H1 (cell line): ENCODE measurements at regions not wholly inside any gene's neighbourhood (a gene's known extent, or its start where the extent isn't known, plus 50 kb on each side); places are given as distances from the start of the nearest gene placed in this dataset.

Experiments
- CTCF ChIA-PET: fragments of 300-600 bp; sonication (Branson Sonifier 250); formaldehyde crosslinking; loops from one replicate; lab custom pipeline; 2021; ENCODE audit not compliant: partially characterized antibody; lab: Charles Lee
- POLR2A ChIA-PET: fragments of 300-600 bp; sonication (Branson Sonifier 250); formaldehyde crosslinking; loops from one replicate; lab custom pipeline; 2021; ENCODE audit warnings: inconsistent platforms; ENCODE audit not compliant: partially characterized antibody; lab: Charles Lee
- DNase-seq, 2 experiments: peaks; one replicate each; pipeline versions ENCODE4 v3.0.0 to v3.0.0-alpha.2; 2010 to 2022; ENCODE audit warnings: low spot score in 2 of 2, low read depth in 1 of 2, mixed read lengths in 1 of 2
- FAIRE-seq: peaks from 2 replicates; lab custom pipeline; 2011; peaks lifted over from hg19 to GRCh38; lab: Jason Lieb, UNC
- H2AFZ ChIP-seq: 2 replicates; pipeline ENCODE4 v1.8.1; 2012; ENCODE audit warnings: low read length, inconsistent platforms
- H2AK5ac ChIP-seq: 2 replicates; pipeline ENCODE4 v1.6.1; 2013; ENCODE audit warnings: low read depth, low read length
- H2BK120ac ChIP-seq: replicated peaks from 2 replicates; pipeline ENCODE3; 2013; ENCODE audit warnings: low read depth, low read length, inconsistent platforms
- H2BK12ac ChIP-seq: 2 replicates; pipeline ENCODE4 v1.6.1; 2013; ENCODE audit warnings: low read depth, low read length
- H2BK15ac ChIP-seq: 2 replicates; pipeline ENCODE4 v1.6.1; 2013; ENCODE audit warnings: low read length
- H2BK20ac ChIP-seq: 2 replicates; pipeline ENCODE4 v1.6.1; 2013; ENCODE audit warnings: low read length
- H2BK5ac ChIP-seq: 2 replicates; pipeline ENCODE4 v1.6.1; 2013; ENCODE audit warnings: low read depth, low read length
- H3K14ac ChIP-seq: 2 replicates; pipeline ENCODE4 v1.6.1; 2013; ENCODE audit warnings: inconsistent platforms; ENCODE audit not compliant: insufficient read length
- H3K18ac ChIP-seq: 2 replicates; pipeline ENCODE4 v1.6.1; 2013; ENCODE audit warnings: low read length; ENCODE audit errors: extremely low read depth
- H3K23ac ChIP-seq: 2 replicates; pipeline ENCODE4 v1.6.1; 2013; ENCODE audit warnings: inconsistent platforms; ENCODE audit not compliant: insufficient read length
- H3K23me2 ChIP-seq: 2 replicates; pipeline ENCODE4 v1.6.1; 2013; ENCODE audit warnings: low read depth, low read length
- H3K27ac ChIP-seq: 2 replicates; pipeline ENCODE4 v1.6.1; 2011; ENCODE audit warnings: low read depth, low read length, inconsistent platforms
- H3K27me3 ChIP-seq, 4 experiments: replicated peaks in 1 of 4; 1 replicate in 1 of 4; 2 replicates in 3 of 4; pipeline versions ENCODE4 v1.6.1 to v1.8.1; 2011 to 2013; ENCODE audit warnings: low read length in 3 of 4, mild to moderate bottlenecking in 3 of 4, inconsistent platforms in 2 of 4, mixed read lengths in 2 of 4, moderate library complexity in 1 of 4; ENCODE audit not compliant: control insufficient read depth in 3 of 4, insufficient read depth in 3 of 4; ENCODE audit errors: extremely low read depth in 1 of 4
- H3K36me3 ChIP-seq, 4 experiments: 2 replicates each; pipeline versions ENCODE4 v1.6.1 to v1.8.1; 2011 to 2013; ENCODE audit warnings: mild to moderate bottlenecking in 4 of 4, low read length in 3 of 4, moderate library complexity in 2 of 4, control low read depth in 1 of 4, inconsistent platforms in 1 of 4; ENCODE audit not compliant: insufficient read depth in 4 of 4, control insufficient read depth in 2 of 4
- H3K4ac ChIP-seq: replicated peaks from 2 replicates; pipeline ENCODE3; 2013; ENCODE audit warnings: low read length, low read depth, mixed read lengths, inconsistent platforms; ENCODE audit not compliant: insufficient read length
- H3K4me1 ChIP-seq, 4 experiments: replicated peaks in 1 of 4; 1 replicate in 1 of 4; 2 replicates in 3 of 4; pipeline versions ENCODE4 v1.6.1 to v1.8.1; 2011 to 2013; ENCODE audit warnings: low read length in 3 of 4, inconsistent platforms in 2 of 4, mixed read lengths in 1 of 4; ENCODE audit not compliant: insufficient read depth in 4 of 4, control insufficient read depth in 3 of 4
- H3K4me2 ChIP-seq, 2 experiments: 2 replicates each; pipeline versions ENCODE4 v1.6.1 to v1.8.1; 2011 to 2013; ENCODE audit warnings: low read depth in 2 of 2, low read length in 2 of 2, control low read depth in 1 of 2, inconsistent platforms in 1 of 2, mild to moderate bottlenecking in 1 of 2; ENCODE audit not compliant: insufficient read depth in 1 of 2
- H3K4me3 ChIP-seq, 4 experiments: fragments of 200-600, 300-600 bp in 1 of 4; sonication (generic), shearing (Covaris generic), sonication (Bioruptor Twin) in 1 of 4; 2 replicates each; pipeline versions ENCODE4 v1.5.1 to v1.8.1; 2011 to 2016; ENCODE audit warnings: low read length in 4 of 4, low read depth in 3 of 4, control low read depth in 2 of 4, inconsistent platforms in 2 of 4, mild to moderate bottlenecking in 2 of 4, mixed read lengths in 1 of 4, moderate library complexity in 1 of 4; ENCODE audit not compliant: insufficient read depth in 2 of 4; ENCODE audit errors: extremely low read depth in 1 of 4
- H3K56ac ChIP-seq: replicated peaks from 2 replicates; pipeline ENCODE3; 2013; ENCODE audit warnings: low read depth, mild to moderate bottlenecking, mixed read lengths, low read length, inconsistent platforms; ENCODE audit not compliant: insufficient read length
- H3K79me1 ChIP-seq: 2 replicates; pipeline ENCODE4 v1.6.1; 2013; ENCODE audit warnings: low read depth, low read length, control low read depth
- H3K79me2 ChIP-seq, 2 experiments: 2 replicates each; pipeline versions ENCODE4 v1.6.1 to v1.8.1; 2012 to 2013; ENCODE audit warnings: low read length in 2 of 2, mild to moderate bottlenecking in 2 of 2, inconsistent platforms in 1 of 2; ENCODE audit not compliant: insufficient read depth in 2 of 2, control insufficient read depth in 1 of 2
- H3K9ac ChIP-seq, 4 experiments: replicated peaks in 1 of 4; 1 replicate in 1 of 4; 2 replicates in 3 of 4; pipeline versions ENCODE4 v1.6.1 to v1.8.1; 2011 to 2013; ENCODE audit warnings: low read depth in 3 of 4, low read length in 3 of 4, control low read depth in 2 of 4, mild to moderate bottlenecking in 2 of 4, moderate library complexity in 2 of 4, inconsistent platforms in 1 of 4; ENCODE audit errors: extremely low read depth in 1 of 4
- H3K9me3 ChIP-seq, 2 experiments: 2 replicates each; pipeline versions ENCODE4 v1.6.1 to v1.8.1; 2012 to 2013; ENCODE audit warnings: mild to moderate bottlenecking in 2 of 2, moderate library complexity in 2 of 2, control low read depth in 1 of 2, inconsistent platforms in 1 of 2, low read depth in 1 of 2, low read length in 1 of 2, mixed read lengths in 1 of 2; ENCODE audit not compliant: insufficient read depth in 2 of 2
- H4K20me1 ChIP-seq, 2 experiments: replicated peaks in 1 of 2; 2 replicates each; pipeline versions ENCODE3 to v1.8.1; 2011 to 2013; ENCODE audit warnings: inconsistent platforms in 2 of 2, low read length in 2 of 2, mild to moderate bottlenecking in 1 of 2; ENCODE audit not compliant: insufficient read depth in 2 of 2, control insufficient read depth in 1 of 2
- H4K5ac ChIP-seq: 2 replicates; pipeline ENCODE4 v1.6.1; 2013; ENCODE audit warnings: low read length, low read depth, mixed read lengths, inconsistent platforms; ENCODE audit not compliant: insufficient read length
- H4K8ac ChIP-seq: 2 replicates; pipeline ENCODE4 v1.8.0; 2013; ENCODE audit warnings: mild to moderate bottlenecking, moderate library complexity, low read length, inconsistent platforms; ENCODE audit not compliant: insufficient read depth; ENCODE audit errors: extremely low read depth
- H4K91ac ChIP-seq: replicated peaks from 2 replicates; pipeline ENCODE3; 2013; ENCODE audit warnings: low read length, mixed read lengths, inconsistent platforms; ENCODE audit not compliant: insufficient read length
- BCL11A ChIP-seq, 2 experiments: IDR thresholded peaks; one replicate each; pipeline ENCODE4 v1.6.1; 2011; ENCODE audit warnings: low read depth in 2 of 2, low read length in 2 of 2, mild to moderate bottlenecking in 2 of 2
- RBBP5 ChIP-seq: IDR thresholded peaks from 2 replicates; pipeline ENCODE4 v1.7.1; 2012; ENCODE audit warnings: low read depth, mild to moderate bottlenecking, inconsistent platforms, low read length, moderate library complexity, borderline replicate concordance
- SP4 ChIP-seq: IDR thresholded peaks from 2 replicates; pipeline ENCODE4 v1.6.1; 2012; ENCODE audit warnings: low read length, inconsistent platforms
- TAF7 ChIP-seq: optimal IDR thresholded peaks from 2 replicates; pipeline ENCODE3; 2011; ENCODE audit warnings: low read depth, mild to moderate bottlenecking, inconsistent platforms, low read length, moderate library complexity, borderline replicate concordance
- WGBS, 2 experiments: shearing (Covaris generic) in 1 of 2; methylation state at CpG; one replicate each; pipeline versions ENCODE4 v1.1.6 to v1.1.7; 2013 to 2015; ENCODE audit warnings: low lambda C conversion rate in 2 of 2, mixed read lengths in 2 of 2, inconsistent platforms in 1 of 2, low coverage in 1 of 2, missing lambda C conversion rate in 1 of 2; ENCODE audit not compliant: insufficient replicate concordance in 2 of 2, insufficient coverage in 1 of 2, insufficient read length in 1 of 2; ENCODE audit errors: extremely low coverage in 1 of 2, missing lambda C conversion rate in 1 of 2; 5-methylcytosine and 5-hydroxymethylcytosine counted together

DNA sequence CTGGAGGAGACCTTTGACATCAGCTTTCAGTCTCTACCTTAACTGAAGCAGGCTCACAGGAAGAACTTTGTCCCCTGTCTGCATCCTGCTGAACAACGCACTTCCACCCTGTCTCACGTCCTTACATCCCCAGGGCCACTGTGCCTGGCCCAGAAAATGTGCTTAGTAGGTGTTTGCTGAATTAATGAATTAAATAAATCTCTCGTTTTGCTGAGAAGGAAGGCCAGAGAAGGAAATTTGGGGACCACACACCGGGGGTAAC, 54.3 kb upstream of the CREB3L1 start:
- Histone ChIP-seq H4K5ac (no peak overlapping the region), H2AFZ (no peak overlapping the region), H4K91ac (no peak overlapping the region), H3K9me3 (no peaks in the 10 kb centered on the region), H2BK12ac (no peak overlapping the region), H3K4ac (no peak overlapping the region), H2BK120ac (no peak overlapping the region), H3K56ac (no peak overlapping the region), H4K20me1 (no peaks in the 10 kb centered on the region), H3K14ac (no peak overlapping the region), H3K79me1 (no peaks in the 10 kb centered on the region), H3K36me3 (no peaks in the 10 kb centered on the region), H2AK5ac (no peak overlapping the region), H2BK15ac (no peak overlapping the region), H3K4me2 (no peak overlapping the region), H3K9ac (no peak overlapping the region), H3K27ac (no peak overlapping the region), H3K79me2 (no peaks in the 10 kb centered on the region), H3K18ac (no peak overlapping the region), H2BK5ac (no peak overlapping the region), H2BK20ac (no peak overlapping the region), H3K4me3 (no peak overlapping the region)
- POLR2A ChIA-PET = no interaction called here
- FAIRE-seq = no peak
- TF ChIP-seq RBBP5 (no peak), SP4 (no peak), TAF7 (no peak), BCL11A (IDR thresholded peaks at IDR 0.05; ENCODE audit: low read depth in 2 of 2, low read length in 2 of 2) (no peak)
- TF ChIP-seq, all 59 proteins: peak for 0
- Histone ChIP-seq H3K23ac (no peak overlapping the region), H3K27me3 (no peaks in the 10 kb centered on the region), H3K23me2 (no peaks in the 10 kb centered on the region), H3K4me1 (no peaks in the 10 kb centered on the region), H4K8ac (no peak overlapping the region)
- 90% methylated on average over 4 of the region's 4 CpGs; no CpG with 5 or more reads in 1 of the 2 experiments for WGBS, 2 experiments
- CTCF ChIA-PET = no interaction called here
- DNase-seq = no peak
